Stimulated activated CD8-positive, alpha-beta memory T cell treated with anti-CD3 and anti-CD28 coated beads, Interleukin-12 subunit alpha, Interleukin-12 subunit beta, amount 100 ng/mL, for 4 hours (primary cell): ENCODE measurements at regions not wholly inside any gene's neighbourhood (a gene's known extent, or its start where the extent isn't known, plus 50 kb on each side); places are given as distances from the start of the nearest gene placed in this dataset.

ENCODE experiments used
- DNase-seq: peaks from one replicate; pipeline ENCODE4 v3.0.0-alpha.2; 2020; ENCODE audit warnings: low read depth

DNA sequence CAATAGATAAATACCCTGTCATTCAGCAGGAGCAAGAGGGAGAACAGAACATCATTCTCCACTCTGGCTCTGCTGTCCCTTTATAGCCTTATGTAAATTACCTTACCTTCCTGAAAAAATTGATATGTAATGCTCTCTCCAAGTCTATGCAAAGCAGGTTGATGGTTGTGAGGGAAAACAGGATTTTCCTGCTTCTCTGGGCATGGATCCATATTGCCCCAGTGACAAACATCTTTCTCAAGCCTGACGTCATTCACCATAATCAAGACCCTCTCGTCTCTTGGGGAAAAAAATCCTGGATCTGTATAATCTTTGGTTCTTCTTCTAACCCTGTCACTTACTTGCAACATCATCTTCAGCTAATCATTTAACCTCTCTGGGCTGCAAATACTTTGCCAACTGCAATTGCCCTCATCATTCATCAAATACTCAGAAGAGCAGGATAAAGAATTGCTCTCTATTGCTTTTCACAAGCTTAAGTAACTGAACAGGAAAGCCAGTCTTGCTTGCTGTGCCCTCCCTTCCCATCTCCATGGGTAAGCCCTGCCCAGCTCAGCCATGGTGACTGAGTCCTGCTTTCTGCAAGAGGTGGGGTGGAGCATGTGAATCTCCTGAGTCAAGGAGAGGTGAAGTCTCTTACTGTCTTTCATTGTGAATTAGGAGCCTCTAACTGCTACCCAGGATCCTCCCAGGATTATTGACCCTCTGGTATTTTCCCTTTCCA lies 123.7 kb upstream of the KLF7 start:
- DNase-seq = no peak

GRCh38 chr2:207290833-207291624 lies 125.3 kb upstream of the KLF7 start:
- DNase-seq = no peak

GRCh38 chr2:207291625-207292252 lies 126.0 kb upstream of the KLF7 start:
- DNase-seq = no peak

DNA sequence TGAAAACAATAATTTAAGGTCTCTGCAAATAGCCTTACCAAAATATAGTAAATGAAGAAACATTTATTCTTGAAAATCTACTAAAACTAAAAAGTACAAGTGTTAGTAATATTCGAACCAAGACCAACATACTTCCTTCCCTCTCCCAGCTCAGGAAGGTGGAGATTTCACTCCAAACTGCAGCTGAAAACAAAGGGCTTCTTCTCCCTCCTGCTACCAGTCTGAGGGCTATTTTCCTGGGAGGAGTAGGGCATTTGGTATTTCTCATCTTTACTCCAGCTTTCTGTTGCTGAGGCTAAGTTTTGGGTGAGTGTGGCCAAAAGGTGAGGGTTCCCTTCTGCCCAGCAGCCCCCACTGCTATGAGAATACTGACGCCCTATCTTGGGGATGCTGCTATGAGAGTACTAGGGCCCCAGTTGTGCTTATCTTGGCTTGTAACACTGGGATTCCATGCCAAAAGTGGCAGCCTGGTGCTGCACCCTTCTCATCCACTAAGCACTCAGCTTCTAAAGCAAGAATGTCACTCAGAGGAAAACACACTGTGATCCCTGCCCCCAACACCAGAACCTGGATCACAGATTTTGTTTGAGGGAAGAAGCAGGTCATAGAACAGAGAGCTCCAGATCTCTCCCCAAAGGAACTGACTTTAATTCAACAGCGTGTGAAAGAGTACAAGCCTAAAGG lies 130.7 kb upstream of the KLF7 start:
- no peak for DNase-seq

DNA sequence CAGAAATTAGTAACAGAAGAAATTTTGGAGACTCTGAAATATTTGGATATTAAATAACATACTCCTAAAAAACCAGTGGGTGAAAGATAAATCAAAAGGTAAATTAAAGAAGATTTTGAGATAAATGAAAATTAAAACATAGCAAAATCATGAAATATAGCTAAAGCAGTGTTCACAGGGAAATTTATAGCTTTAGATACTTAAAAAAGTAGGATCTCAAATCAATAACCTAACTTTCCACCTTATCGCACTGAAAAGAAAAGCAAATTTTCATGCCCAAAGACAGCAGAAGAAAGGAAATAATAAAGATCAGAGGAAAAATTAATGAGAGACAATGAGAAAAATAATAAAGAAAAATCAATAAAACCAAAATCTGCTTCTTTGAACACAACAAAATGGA lies 135.1 kb upstream of the KLF7 start:
- DNase-seq = no peak

DNA sequence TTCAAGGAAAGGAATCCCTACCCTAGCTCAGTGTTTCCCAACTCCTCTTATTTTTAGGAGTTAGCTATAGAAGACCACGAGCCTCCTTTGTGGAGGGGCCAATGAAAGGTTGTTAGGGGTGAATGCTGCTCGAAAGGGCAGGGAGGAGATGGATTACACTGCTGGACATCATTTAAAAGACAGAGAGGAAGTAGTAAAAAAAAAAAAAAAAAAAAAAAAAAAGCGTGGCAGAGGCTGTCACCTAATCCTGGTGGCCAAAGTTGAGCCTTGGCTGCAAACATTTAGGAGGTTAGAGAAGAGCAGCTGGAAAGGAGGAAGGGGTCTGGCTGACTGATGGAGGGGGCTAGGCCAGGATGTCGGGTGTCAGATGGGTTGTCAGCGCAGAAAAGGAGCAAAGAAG lies 139.0 kb upstream of the KLF7 start:
- DNase-seq = no peak

- no peak for DNase-seq
Observed at GRCh38 chr2:207308519-207309224, 142.9 kb upstream of the KLF7 start.

DNA sequence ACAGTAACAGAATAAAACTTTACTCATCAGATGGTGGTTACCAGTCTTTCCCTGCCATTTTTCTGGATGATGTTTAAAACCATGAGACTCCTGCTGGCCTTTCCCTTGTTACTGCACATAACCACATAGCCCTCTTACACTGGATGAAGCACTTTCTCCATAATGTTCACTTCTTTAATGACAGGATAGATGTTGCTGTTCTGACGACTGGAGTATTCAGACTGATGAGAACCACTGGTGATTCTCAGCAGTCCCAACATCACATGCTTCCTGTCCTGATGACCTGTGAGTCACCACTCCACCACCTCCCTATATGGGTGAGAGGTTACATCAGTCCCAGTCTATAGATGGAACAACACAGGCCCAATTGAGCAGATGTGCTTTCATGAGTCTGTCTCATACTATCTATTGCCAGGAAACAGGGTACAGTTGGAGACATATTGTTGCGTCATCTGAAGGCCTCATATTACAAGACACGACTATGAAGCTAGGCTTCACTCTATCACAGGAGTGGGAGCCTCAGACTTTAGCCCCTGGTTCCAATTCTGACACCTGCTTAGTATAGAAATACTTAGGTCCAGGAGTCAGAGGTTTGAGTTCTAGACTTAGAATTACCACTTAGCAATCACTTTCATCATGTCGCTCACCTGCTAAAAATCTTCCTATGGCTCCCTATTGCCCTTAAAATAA lies 145.7 kb upstream of the KLF7 start:
- no peak for DNase-seq

- DNase-seq = no peak
Observed at GRCh38 chr2:207312006-207312356, 146.2 kb upstream of the KLF7 start.

- no peak for DNase-seq
Observed at GRCh38 chr2:207313947-207314346, 148.2 kb upstream of the KLF7 start.

- DNase-seq = no peak
Observed at GRCh38 chr2:207315131-207315530, 149.4 kb upstream of the KLF7 start.

GRCh38 chr2:207316484-207316883 lies 150.7 kb upstream of the KLF7 start:
- no peak for DNase-seq

- no peak for DNase-seq
Observed at GRCh38 chr2:207316906-207317305, 151.2 kb upstream of the KLF7 start.

DNA sequence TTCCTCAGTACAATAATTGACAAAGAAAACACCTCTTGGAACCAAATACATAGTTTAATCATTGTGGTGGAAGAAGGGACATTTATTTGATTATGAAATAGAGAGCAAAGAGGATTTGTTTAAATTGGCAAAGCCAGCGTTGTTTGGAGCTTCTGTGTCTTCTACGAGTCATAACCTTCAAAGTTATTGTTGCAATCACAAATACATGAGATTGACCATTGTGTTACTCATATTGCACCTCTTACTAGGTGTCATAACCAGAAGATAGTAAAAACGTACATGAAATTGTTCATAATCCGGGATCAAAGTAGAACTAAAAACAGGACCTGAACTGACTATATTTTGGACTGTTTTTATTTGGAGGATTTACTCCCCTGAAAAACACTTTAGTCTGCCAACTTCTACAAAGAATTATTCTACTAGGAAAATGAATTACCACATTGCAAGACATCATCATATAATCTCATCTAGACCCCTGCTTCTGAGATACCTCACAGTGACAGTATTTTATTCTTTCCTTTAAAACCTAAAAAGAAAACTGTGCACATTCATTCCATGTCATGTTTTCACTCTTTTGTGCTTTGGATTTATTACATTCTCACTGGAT lies 151.7 kb upstream of the KLF7 start:
- no peak for DNase-seq

DNA sequence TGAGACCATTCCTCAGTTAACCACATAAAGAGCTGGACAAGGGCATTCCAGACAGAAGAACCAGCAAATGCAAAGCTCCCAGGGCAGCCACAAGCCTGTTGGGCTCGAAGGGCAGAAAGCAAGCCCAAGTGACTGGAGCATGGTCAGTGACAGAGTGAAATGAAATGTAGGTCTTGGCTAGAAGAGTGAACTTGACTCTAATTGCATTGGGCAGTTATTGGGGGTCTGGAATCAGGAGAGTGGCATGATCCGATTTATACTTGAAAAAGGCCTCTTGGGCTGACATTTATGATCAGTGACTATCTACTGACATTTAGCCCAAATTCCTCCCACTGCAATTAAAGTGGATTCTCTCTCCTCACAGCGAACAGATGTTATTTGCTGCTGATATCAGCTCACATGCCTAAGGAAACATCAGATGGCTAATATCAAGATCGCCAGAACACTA lies 152.5 kb upstream of the KLF7 start:
- DNase-seq = no peak

- no peak for DNase-seq
Observed at GRCh38 chr2:207319316-207319715, 153.6 kb upstream of the KLF7 start.

- DNase-seq = no peak
Observed at GRCh38 chr2:207320381-207321159, 154.8 kb upstream of the KLF7 start.

- no peak for DNase-seq
Observed at GRCh38 chr2:207321514-207321913, 155.8 kb upstream of the KLF7 start.

DNA sequence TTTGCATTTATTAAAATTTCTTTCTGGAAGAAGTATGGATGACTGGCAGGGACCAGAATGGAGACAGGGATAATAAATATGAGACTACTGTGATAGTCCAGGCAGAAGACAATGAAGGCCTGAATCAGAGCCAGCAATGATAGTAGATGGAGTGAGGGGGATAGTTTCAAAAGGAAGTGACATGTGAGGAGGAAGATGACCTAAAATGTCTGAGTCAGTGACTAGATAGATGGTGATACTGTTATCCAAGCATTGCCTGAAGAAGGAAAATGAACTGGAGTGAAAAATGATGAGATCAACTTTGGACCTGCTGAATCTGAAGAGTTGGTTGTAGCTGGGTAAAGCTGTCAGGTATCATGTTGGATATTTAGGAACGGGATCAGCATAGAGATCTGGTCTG lies 158.3 kb upstream of the KLF7 start:
- no peak for DNase-seq

GRCh38 chr2:207327513-207327912 lies 161.8 kb upstream of the KLF7 start:
- DNase-seq = no peak
